Pancreas (tissue), 10 donors: ENCODE measurements at regions not wholly inside any gene's neighbourhood (a gene's known extent, or its start where the extent isn't known, plus 50 kb on each side); places are given as distances from the start of the nearest gene placed in this dataset.

ENCODE experiments used
- ATAC-seq, 4 donors: fragments of 200-7000 bp; cut with Tn5 transposase; one replicate each; pipeline versions ENCODE4 v1.8.0 to v1.9.1; 2020; ENCODE audit warnings: mild to moderate bottlenecking in 4 of 4, moderate library complexity in 4 of 4
- DNase-seq, 6 donors: peaks; one replicate each; pipeline ENCODE4 v3.0.0-alpha.2; 2020
- FAIRE-seq: peaks from 2 replicates; lab custom pipeline; 2012; peaks lifted over from hg19 to GRCh38; lab: Jason Lieb, UNC
- H3K27ac ChIP-seq, 4 donors: fragments of 200-600 bp; sonication (generic); 1 replicate in 3 of 4; 2 replicates in 1 of 4; pipeline versions ENCODE4 v1.5.0 to v1.8.0; 2020
- H3K27me3 ChIP-seq, 4 donors: fragments of 200-600 bp; one replicate each; pipeline ENCODE4 v1.8.0; 2021
- H3K36me3 ChIP-seq, 3 donors: fragments of 200-600 bp; sonication (generic) in 1 of 3; one replicate each; pipeline versions ENCODE4 v1.5.0 to v1.8.0; 2020 to 2021
- H3K4me1 ChIP-seq, 3 donors: fragments of 200-600 bp; one replicate each; pipeline ENCODE4 v1.8.0; 2021
- H3K4me3 ChIP-seq, 4 donors: fragments of 200-600 bp; sonication (generic) in 2 of 4; one replicate each; pipeline versions ENCODE4 v1.5.0 to v1.8.0; 2020 to 2021
- H3K9me3 ChIP-seq, 4 donors: fragments of 200-600 bp; one replicate each; pipeline ENCODE4 v1.8.0; 2021
- WGBS, 2 donors: extraction: QIAGEN DNeasy Blood & Tissue Kit; methylation state at CpG; one replicate each; pipeline ENCODE4 v1.1.7; 2013; 5-methylcytosine and 5-hydroxymethylcytosine counted together
- intact Hi-C, 3 donors: fragments of 100-400 bp; cut with DNase I; formaldehyde crosslinking; loops; one replicate each; pipeline versions ENCODE4 v1.11.1 to v1.14.2; 2022
- TF ChIP-seq, protein P1 (sequence below), 4 donors: fragments of 200-600 bp; sonication (generic) in 3 of 4; IDR thresholded peaks; one replicate each; pipeline versions ENCODE4 v1.5.0 to v1.8.0; 2021; ENCODE audit warnings: antibody characterized with exemption in 4 of 4
- donor health status: healthy with polysubstance abuse.
- donor health status: DM: no; HTN: no; CAD: no; lungs with moderate emphysema.
- donor health status: DM: no; HTN: no; CAD: no.
- donor health status: control.
- donor health status: control.
- donor health status: Bipolar disorder and iron deficiency.
- donor health status: DM: yes; HTN: yes; CAD: no.
- donor health status: DM: no; HTN: no; CAD: no.
- donor health status: DM: no; HTN: no; CAD: no.
- donor health status: DM: yes; HTN: yes; CAD: no.

DNA sequence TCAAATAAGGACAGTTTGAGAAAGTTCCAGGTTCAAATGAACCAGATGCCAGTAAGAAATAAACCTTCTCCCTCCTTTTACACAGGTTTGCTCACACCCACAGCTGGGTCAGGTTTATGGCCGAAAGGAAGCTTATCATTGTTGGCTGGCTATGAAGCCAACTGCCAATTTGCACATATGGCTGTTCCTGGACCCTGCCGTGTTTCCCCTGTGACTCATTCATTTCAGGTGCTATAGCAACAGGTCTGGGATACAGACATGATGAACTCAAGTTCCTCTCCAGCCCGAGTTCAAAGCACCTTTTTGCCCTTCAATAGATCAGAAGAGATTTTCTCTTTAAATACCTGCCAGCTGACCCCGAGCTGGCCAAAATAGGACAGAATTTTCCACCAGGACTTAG is 134.4 kb upstream of the SMYD2 start:
- 47 to 49% methylated on average over 4 of the region's 4 CpGs for WGBS, 2 donors
- DNase-seq (no peak), ATAC-seq (peak in 2 of 4 donors; percentile 29 to 69), FAIRE-seq (no peak)
- Histone ChIP-seq H3K4me1 (no peaks in the 10 kb centered on the region), H3K9me3 (no peaks in the 10 kb centered on the region), H3K36me3 (no peaks in the 10 kb centered on the region), H3K27ac (no peak overlapping the region), H3K27me3 (no peaks in the 10 kb centered on the region), H3K4me3 (no peak overlapping the region)
- intact Hi-C loops = no loop called here
- TF ChIP-seq, protein P1, sequence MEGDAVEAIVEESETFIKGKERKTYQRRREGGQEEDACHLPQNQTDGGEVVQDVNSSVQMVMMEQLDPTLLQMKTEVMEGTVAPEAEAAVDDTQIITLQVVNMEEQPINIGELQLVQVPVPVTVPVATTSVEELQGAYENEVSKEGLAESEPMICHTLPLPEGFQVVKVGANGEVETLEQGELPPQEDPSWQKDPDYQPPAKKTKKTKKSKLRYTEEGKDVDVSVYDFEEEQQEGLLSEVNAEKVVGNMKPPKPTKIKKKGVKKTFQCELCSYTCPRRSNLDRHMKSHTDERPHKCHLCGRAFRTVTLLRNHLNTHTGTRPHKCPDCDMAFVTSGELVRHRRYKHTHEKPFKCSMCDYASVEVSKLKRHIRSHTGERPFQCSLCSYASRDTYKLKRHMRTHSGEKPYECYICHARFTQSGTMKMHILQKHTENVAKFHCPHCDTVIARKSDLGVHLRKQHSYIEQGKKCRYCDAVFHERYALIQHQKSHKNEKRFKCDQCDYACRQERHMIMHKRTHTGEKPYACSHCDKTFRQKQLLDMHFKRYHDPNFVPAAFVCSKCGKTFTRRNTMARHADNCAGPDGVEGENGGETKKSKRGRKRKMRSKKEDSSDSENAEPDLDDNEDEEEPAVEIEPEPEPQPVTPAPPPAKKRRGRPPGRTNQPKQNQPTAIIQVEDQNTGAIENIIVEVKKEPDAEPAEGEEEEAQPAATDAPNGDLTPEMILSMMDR (IDR thresholded peaks at IDR 0.05) = no peak

DNA sequence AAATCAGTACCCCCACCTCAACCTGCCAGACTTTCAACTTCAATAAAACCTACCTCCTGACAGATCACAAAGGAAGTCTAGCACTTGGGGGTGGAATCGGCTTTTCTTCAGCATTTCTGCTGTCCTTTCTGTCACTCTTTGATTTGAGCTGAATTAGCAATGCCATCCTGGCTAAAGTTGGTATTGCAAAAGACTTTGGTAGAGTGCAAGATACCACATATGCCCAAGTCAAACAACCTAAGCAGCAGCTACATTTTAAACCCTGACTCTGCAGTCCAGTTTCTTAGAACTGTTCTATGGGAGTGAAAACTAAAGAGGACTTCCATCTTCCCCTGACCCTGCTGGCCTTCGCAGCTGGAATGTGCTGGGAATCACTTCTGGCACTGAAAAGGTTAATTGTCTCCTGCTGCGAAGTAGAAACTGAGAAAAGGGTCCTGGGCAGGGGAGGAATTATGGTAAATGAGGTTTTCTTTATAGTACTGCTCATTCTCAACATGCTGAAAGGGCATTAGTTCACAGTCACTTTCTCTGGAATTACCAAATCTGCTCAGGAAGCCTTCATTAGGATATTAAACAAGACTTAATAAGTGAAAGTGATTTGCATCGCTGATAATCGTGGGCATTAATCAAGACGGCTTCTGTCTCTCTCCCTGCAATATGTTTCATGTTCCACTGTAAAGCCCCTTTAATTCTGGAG is 126.2 kb upstream of the SMYD2 start:
- H3K4me3 ChIP-seq = no peak overlapping the region
- no peaks in the 10 kb centered on the region for H3K27me3 ChIP-seq
- H3K9me3 ChIP-seq = no peaks in the 10 kb centered on the region
- no peaks in the 10 kb centered on the region for H3K4me1 ChIP-seq
- ATAC-seq (no peak), DNase-seq (no peak), FAIRE-seq (no peak)
- 46 to 57% methylated on average over 6 of the region's 6 CpGs for WGBS, 2 donors
- intact Hi-C loops = no loop called here
- H3K36me3 ChIP-seq = no peaks in the 10 kb centered on the region
- no peak overlapping the region for H3K27ac ChIP-seq
- TF ChIP-seq, protein P1 (IDR thresholded peaks at IDR 0.05) = no peak

DNA sequence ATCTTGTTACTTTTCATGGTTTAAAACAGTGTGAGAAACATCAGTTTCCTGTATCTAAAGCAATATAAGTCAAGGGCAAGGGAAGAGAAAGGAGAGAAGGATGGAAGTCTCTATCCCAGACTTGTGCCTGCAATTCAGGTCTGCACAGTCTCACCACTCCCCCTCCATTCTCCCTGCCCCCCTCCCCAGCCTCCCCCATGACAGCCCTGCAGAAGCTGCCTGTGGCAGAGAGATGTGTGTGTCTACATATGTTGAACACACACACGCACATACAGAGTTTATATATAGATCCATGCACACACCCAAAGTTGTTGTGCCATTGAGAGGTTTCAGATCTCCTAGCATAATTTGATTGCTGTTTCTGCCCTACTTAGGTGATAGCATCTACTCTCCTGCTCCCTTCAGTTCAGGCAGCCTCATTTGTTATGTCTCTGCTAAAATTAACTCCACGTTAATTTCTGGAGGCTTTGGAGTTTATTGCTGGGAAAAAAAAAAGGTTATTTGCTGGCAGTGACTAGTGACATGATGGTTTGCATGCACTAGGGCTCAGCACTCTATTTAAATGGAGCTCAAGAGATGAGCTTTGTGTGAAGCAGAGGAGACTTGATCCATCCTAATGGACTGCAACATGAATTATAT is 124.9 kb upstream of the SMYD2 start:
- no peak for ATAC-seq
- no peaks in the 10 kb centered on the region for H3K9me3 ChIP-seq
- no peak for DNase-seq
- H3K27ac ChIP-seq = no peak overlapping the region
- 48 to 54% methylated on average over 2 of the region's 2 CpGs for WGBS, 2 donors
- H3K4me3 ChIP-seq = no peak overlapping the region
- H3K4me1 ChIP-seq = no peaks in the 10 kb centered on the region
- no peak for FAIRE-seq
- no peaks in the 10 kb centered on the region for H3K36me3 ChIP-seq
- TF ChIP-seq, protein P1 (IDR thresholded peaks at IDR 0.05) = no peak
- no peaks in the 10 kb centered on the region for H3K27me3 ChIP-seq
- intact Hi-C loops = no loop called here

DNA sequence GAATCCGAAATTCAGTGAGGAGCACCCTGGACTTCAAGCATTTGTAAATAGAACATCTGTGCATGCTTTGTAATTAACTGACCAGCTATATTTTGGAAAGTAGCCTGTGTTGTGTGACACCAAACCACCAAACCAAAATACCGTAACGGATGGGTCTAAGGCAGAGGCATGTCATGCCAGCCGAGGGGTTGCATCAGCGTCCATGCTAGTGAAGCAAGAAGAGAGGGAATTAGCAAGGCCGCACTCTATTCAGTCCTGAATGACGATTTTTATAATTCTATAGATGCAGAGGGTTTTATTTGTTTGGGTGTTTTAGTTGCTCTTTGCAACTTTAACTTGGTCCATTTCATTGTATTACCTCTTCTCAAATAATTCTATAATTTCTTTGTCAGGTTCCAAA is 116.8 kb upstream of the SMYD2 start:
- no peaks in the 10 kb centered on the region for H3K36me3 ChIP-seq
- no peaks in the 10 kb centered on the region for H3K4me1 ChIP-seq
- WGBS, 2 donors = 75 to 92% methylated on average over 7 of the region's 7 CpGs
- intact Hi-C loops = no loop called here
- no peaks in the 10 kb centered on the region for H3K9me3 ChIP-seq
- no peak for FAIRE-seq
- no peak overlapping the region for H3K27ac ChIP-seq
- TF ChIP-seq, protein P1 (IDR thresholded peaks at IDR 0.05) = no peak
- H3K4me3 ChIP-seq = no peak overlapping the region
- peaks cover 0 to 6% (median 0%) of the 10 kb centered on the region in 4 donors for H3K27me3 ChIP-seq
- ATAC-seq = no peak
- DNase-seq = no peak

DNA sequence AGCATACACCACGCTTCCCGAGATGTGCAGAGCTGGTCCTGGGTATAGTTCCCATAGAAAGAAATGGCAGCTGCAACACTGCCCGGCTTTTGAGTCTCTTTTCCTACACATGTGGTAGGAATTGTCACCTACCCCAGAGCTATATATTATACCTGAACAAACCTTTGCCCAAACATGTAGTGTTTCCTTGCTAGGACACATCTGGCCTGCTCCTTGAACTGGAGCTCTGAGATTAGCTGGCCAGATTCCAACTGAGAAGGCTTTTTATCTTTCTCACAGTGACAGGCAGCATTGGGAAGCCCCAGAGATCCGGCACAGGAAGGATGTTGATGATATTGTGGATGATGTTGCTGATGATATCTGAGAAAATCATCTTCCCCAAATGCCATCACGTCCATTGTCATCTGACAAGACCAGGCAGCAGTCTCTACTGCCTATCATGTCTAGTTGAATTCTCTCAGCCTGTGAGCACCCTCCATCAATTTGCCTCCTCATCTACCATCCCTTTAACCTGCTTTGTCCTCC is 115.0 kb upstream of the SMYD2 start:
- ATAC-seq = no peak
- H3K4me1 ChIP-seq = no peaks in the 10 kb centered on the region
- H3K36me3 ChIP-seq = no peaks in the 10 kb centered on the region
- FAIRE-seq = no peak
- H3K27ac ChIP-seq = no peak overlapping the region
- WGBS, 2 donors = 68 to 72% methylated on average over 5 of the region's 5 CpGs
- intact Hi-C loops = no loop called here
- DNase-seq = no peak
- H3K4me3 ChIP-seq = no peak overlapping the region
- TF ChIP-seq, protein P1 (IDR thresholded peaks at IDR 0.05) = no peak
- peaks cover 0 to 6% (median 0%) of the 10 kb centered on the region in 4 donors for H3K27me3 ChIP-seq
- no peaks in the 10 kb centered on the region for H3K9me3 ChIP-seq
